HEK293 (cell line): ENCODE measurements at regions not wholly inside any gene's neighbourhood (a gene's known extent, or its start where the extent isn't known, plus 50 kb on each side); places are given as distances from the start of the nearest gene placed in this dataset.

Experiments used
- CTCF ChIA-PET: fragments of 350-600 bp; formaldehyde crosslinking; extraction: SDS; loops from one replicate; lab custom pipeline; 2021; ENCODE audit warnings: antibody characterized with exemption; lab: Yijun Ruan, JAX
- POLR2A ChIA-PET: fragments of 300-600 bp; formaldehyde crosslinking; extraction: SDS; loops from one replicate; lab custom pipeline; 2020; ENCODE audit warnings: antibody characterized with exemption, inconsistent platforms; lab: Yijun Ruan, JAX
- H3K27ac ChIP-seq: fragments of 200-500 bp; sonication (Bioruptor generic); 2 replicates; pipeline ENCODE4 v1.5.1; 2014; ENCODE audit warnings: low read depth, low read length, control low read depth, inconsistent platforms; ENCODE audit errors: extremely low read depth
- H3K36me3 ChIP-seq, 2 experiments: fragments of 200-500 bp in 1 of 2; sonication (Bioruptor generic) in 1 of 2; 1 replicate in 1 of 2; 2 replicates in 1 of 2; pipeline ENCODE4 v1.5.1; 2014 to 2017; ENCODE audit warnings: inconsistent platforms in 2 of 2, low read length in 2 of 2; ENCODE audit not compliant: control insufficient read depth in 2 of 2, insufficient read depth in 1 of 2
- H3K4me1 ChIP-seq: fragments of 200-500 bp; sonication (Bioruptor generic); 2 replicates; pipeline ENCODE4 v1.5.1; 2014; ENCODE audit warnings: mild to moderate bottlenecking, low read length, inconsistent platforms; ENCODE audit not compliant: control insufficient read depth, insufficient read depth
- H3K4me3 ChIP-seq: 2 replicates; pipeline ENCODE4 v1.5.1; 2011; ENCODE audit warnings: low read depth, mild to moderate bottlenecking, control low read depth, low read length, moderate library complexity
- H3K9me3 ChIP-seq: fragments of 200-500 bp; sonication (Bioruptor generic); 2 replicates; pipeline ENCODE4 v1.5.1; 2014; ENCODE audit warnings: low read depth, low read length, inconsistent platforms; ENCODE audit not compliant: control insufficient read depth, insufficient read depth
- GLI4 ChIP-seq: fragments of 450-650 bp; formaldehyde crosslinking; IDR thresholded peaks from 2 replicates; pipeline ENCODE4 v1.5.1; 2016; ENCODE audit warnings: missing biosample characterization, missing genetic modification characterization
- HOXD13 ChIP-seq: sonication (generic); formaldehyde crosslinking; IDR thresholded peaks from 2 replicates; pipeline ENCODE4 v1.8.0; 2022; ENCODE audit warnings: missing genetic modification reagents, borderline replicate concordance
- KLF1 ChIP-seq: fragments of 450-650 bp; formaldehyde crosslinking; IDR thresholded peaks from 2 replicates; pipeline ENCODE4 v1.5.1; 2016; ENCODE audit warnings: missing biosample characterization, missing genetic modification characterization
- KLF10 ChIP-seq: fragments of 450-650 bp; IDR thresholded peaks from 2 replicates; pipeline ENCODE4 v1.5.1; 2018; ENCODE audit warnings: missing biosample characterization, mild to moderate bottlenecking, missing genetic modification characterization
- KLF8 ChIP-seq: fragments of 450-650 bp; formaldehyde crosslinking; IDR thresholded peaks from 2 replicates; pipeline ENCODE4 v1.5.1; 2016; ENCODE audit warnings: missing biosample characterization, missing genetic modification characterization
- SP2 ChIP-seq: fragments of 450-650 bp; formaldehyde crosslinking; IDR thresholded peaks from 2 replicates; pipeline ENCODE4 v1.5.1; 2016; ENCODE audit warnings: missing biosample characterization, missing genetic modification characterization
- TRIM28 ChIP-seq: IDR thresholded peaks from 2 replicates; pipeline ENCODE4 v1.6.1; 2011; ENCODE audit warnings: low read length, control low read depth, borderline replicate concordance
- ZBTB1 ChIP-seq: fragments of 450-650 bp; formaldehyde crosslinking; IDR thresholded peaks from 2 replicates; pipeline ENCODE4 v1.5.1; 2016; ENCODE audit warnings: missing biosample characterization, missing genetic modification characterization
- ZBTB20 ChIP-seq: fragments of 450-650 bp; formaldehyde crosslinking; IDR thresholded peaks from 2 replicates; pipeline ENCODE4 v1.5.1; 2016; ENCODE audit warnings: missing biosample characterization, missing genetic modification characterization
- ZFP69B ChIP-seq: fragments of 450-650 bp; formaldehyde crosslinking; IDR thresholded peaks from 2 replicates; pipeline ENCODE4 v1.5.1; 2016; ENCODE audit warnings: missing biosample characterization, missing genetic modification characterization
- ZNF138 ChIP-seq: fragments of 450-650 bp; formaldehyde crosslinking; IDR thresholded peaks from 2 replicates; pipeline ENCODE4 v1.5.1; 2016; ENCODE audit warnings: missing biosample characterization, missing genetic modification characterization, borderline replicate concordance
- ZNF174 ChIP-seq: fragments of 450-650 bp; formaldehyde crosslinking; IDR thresholded peaks from 2 replicates; pipeline ENCODE4 v1.5.0; 2017; ENCODE audit warnings: missing biosample characterization, mild to moderate bottlenecking, missing genetic modification characterization
- ZNF221 ChIP-seq: fragments of 450-650 bp; formaldehyde crosslinking; IDR thresholded peaks from 2 replicates; pipeline ENCODE4 v1.5.1; 2017; ENCODE audit warnings: missing biosample characterization, missing genetic modification characterization, borderline replicate concordance
- ZNF350 ChIP-seq: fragments of 450-650 bp; formaldehyde crosslinking; IDR thresholded peaks from 2 replicates; pipeline ENCODE4 v1.5.0; 2017; ENCODE audit warnings: missing biosample characterization, mild to moderate bottlenecking, missing genetic modification characterization
- ZNF354C ChIP-seq: fragments of 450-650 bp; formaldehyde crosslinking; IDR thresholded peaks from 2 replicates; pipeline ENCODE4 v1.5.1; 2016; ENCODE audit warnings: missing biosample characterization, missing genetic modification characterization, low read depth, borderline replicate concordance
- ZNF404 ChIP-seq: fragments of 450-650 bp; formaldehyde crosslinking; IDR thresholded peaks from 2 replicates; pipeline ENCODE4 v1.5.1; 2017; ENCODE audit warnings: missing biosample characterization, missing genetic modification characterization
- ZNF426 ChIP-seq: fragments of 450-650 bp; formaldehyde crosslinking; IDR thresholded peaks from 2 replicates; pipeline ENCODE4 v1.5.1; 2017; ENCODE audit warnings: missing biosample characterization, missing genetic modification characterization, mild to moderate bottlenecking, inconsistent platforms, moderate library complexity
- ZNF510 ChIP-seq: fragments of 450-650 bp; formaldehyde crosslinking; IDR thresholded peaks from 2 replicates; pipeline ENCODE4 v1.5.1; 2018; ENCODE audit warnings: mild to moderate bottlenecking, missing genetic modification characterization, missing biosample characterization; ENCODE audit not compliant: insufficient replicate concordance
- TF ChIP-seq, protein P1 (sequence below): fragments of 450-650 bp; formaldehyde crosslinking; IDR thresholded peaks from 2 replicates; pipeline ENCODE4 v1.5.1; 2017; ENCODE audit warnings: missing biosample characterization, missing genetic modification characterization
- TF ChIP-seq, protein P2 (sequence below): fragments of 450-650 bp; formaldehyde crosslinking; IDR thresholded peaks from 2 replicates; pipeline ENCODE4 v1.5.1; 2016; ENCODE audit warnings: missing biosample characterization, missing genetic modification characterization
- TF ChIP-seq, protein P3 (sequence below): fragments of 450-650 bp; formaldehyde crosslinking; IDR thresholded peaks from 2 replicates; pipeline ENCODE4 v1.5.1; 2017; ENCODE audit warnings: missing biosample characterization, missing genetic modification characterization
- TF ChIP-seq, protein P4 (sequence below): IDR thresholded peaks from 2 replicates; pipeline ENCODE4 v1.6.1; 2011; ENCODE audit warnings: mild to moderate bottlenecking, low read depth, low read length, borderline replicate concordance
- TF ChIP-seq, protein P5 (sequence below): fragments of 450-650 bp; formaldehyde crosslinking; IDR thresholded peaks from 2 replicates; pipeline ENCODE4 v1.5.1; 2016; ENCODE audit warnings: missing biosample characterization, missing genetic modification characterization
- TF ChIP-seq, protein P6 (sequence below): fragments of 450-650 bp; formaldehyde crosslinking; IDR thresholded peaks from 2 replicates; pipeline ENCODE4 v1.5.1; 2016; ENCODE audit warnings: missing biosample characterization, missing genetic modification characterization

DNA sequence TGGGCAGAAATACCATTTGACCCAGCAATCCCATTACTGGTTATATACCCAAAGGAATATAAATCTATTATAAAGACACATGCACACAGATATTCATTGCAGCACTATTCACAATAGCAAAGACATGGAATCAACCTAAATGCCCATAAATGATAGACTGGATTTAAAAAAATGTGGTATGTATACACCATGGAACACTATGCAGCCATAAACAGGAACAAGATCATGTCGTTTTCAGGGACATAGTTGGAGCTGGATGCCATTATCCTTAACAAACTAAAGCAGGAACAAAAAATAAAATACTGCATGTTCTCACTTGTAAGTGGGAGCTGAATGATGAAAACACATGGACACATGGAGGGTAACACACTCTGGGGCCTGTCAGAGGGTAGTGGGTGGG lies 335.6 kb downstream of the BTG1 start:
- H3K4me3 ChIP-seq: no peak overlapping the region
- CTCF ChIA-PET: interaction anchor here (0.8 kb wide), 1 partner anchor 248 kb away, joined by 3 read pairs; no protein-coding TSS in a partner anchor
- POLR2A ChIA-PET: no interaction called here
- H3K9me3 ChIP-seq: no peaks in the 10 kb centered on the region
- H3K36me3 ChIP-seq: no peaks in the 10 kb centered on the region
- no peaks in the 10 kb centered on the region for H3K4me1 ChIP-seq
- TF ChIP-seq ZBTB1: no peak
- no peak for TF ChIP-seq KLF10 (tag by site-specific recombination)
- TF ChIP-seq ZNF354C (tag by site-specific recombination): no peak
- no peak for TF ChIP-seq KLF8 (tag by site-specific recombination)
- TF ChIP-seq ZFP69B (tag by site-specific recombination): no peak
- TF ChIP-seq KLF1 (tag by site-specific recombination): no peak
- no peak for TF ChIP-seq GLI4 (tag by site-specific recombination)
- no peak overlapping the region for H3K27ac ChIP-seq

DNA sequence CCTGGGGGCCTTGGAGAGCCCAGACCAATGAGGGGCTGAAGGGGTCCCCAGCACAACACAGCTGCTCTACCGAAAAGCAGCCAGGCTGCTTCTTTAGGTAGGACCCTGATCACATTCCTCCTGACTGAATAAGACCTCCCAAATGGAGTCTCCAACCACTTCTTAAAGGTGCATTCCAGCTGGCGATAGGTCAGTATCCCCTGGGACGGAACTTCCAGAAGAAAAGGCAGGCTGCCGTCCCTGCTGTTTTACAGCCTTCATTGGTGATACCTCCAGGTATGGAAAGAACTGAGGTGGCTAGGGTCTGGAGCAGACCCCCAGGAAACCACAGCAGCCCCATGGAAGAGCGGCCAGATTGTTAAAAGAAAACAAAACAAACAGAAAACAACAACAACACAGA lies 340.6 kb downstream of the BTG1 start:
- ChIA-PET POLR2A (no interaction called here), CTCF (interaction anchor here (1.0 kb wide), 1 partner anchor 423 kb away, joined by 6 read pairs; no protein-coding TSS in a partner anchor)
- Histone ChIP-seq H3K4me1 (no peaks in the 10 kb centered on the region), H3K36me3 (no peaks in the 10 kb centered on the region), H3K4me3 (no peak overlapping the region), H3K27ac (no peak overlapping the region), H3K9me3 (no peaks in the 10 kb centered on the region)
- TF ChIP-seq ZBTB20 (tag by site-specific recombination): no peak
- TF ChIP-seq ZNF350 (tag by site-specific recombination): no peak
- no peak for TF ChIP-seq ZNF138 (tag by site-specific recombination)

DNA sequence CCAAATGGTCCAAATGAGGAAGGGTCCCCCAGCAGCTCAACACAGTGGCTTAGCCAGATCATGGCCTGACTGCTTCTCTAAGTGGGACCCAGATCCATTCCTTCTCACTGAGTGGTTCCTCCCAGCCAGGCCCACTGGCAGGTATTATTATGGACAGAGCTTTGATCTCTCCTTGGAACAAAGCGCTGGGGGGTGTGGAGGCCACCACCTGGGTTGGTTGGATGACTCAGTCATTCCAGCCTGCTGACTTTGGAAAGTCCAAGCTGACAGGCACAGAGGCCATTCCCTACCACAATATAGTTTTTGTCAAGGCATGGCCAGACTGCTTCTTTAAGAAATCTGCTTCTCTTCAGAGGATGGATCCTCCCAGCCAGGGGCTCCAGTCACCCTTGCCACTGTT lies 341.1 kb downstream of the BTG1 start:
- ChIA-PET POLR2A (no interaction called here), CTCF (no interaction called here)
- no peak overlapping the region for H3K27ac ChIP-seq
- no peak overlapping the region for H3K4me3 ChIP-seq
- H3K4me1 ChIP-seq: no peaks in the 10 kb centered on the region
- H3K9me3 ChIP-seq: no peaks in the 10 kb centered on the region
- H3K36me3 ChIP-seq: no peaks in the 10 kb centered on the region
- TF ChIP-seq ZBTB1: no peak
- TF ChIP-seq, protein P1, sequence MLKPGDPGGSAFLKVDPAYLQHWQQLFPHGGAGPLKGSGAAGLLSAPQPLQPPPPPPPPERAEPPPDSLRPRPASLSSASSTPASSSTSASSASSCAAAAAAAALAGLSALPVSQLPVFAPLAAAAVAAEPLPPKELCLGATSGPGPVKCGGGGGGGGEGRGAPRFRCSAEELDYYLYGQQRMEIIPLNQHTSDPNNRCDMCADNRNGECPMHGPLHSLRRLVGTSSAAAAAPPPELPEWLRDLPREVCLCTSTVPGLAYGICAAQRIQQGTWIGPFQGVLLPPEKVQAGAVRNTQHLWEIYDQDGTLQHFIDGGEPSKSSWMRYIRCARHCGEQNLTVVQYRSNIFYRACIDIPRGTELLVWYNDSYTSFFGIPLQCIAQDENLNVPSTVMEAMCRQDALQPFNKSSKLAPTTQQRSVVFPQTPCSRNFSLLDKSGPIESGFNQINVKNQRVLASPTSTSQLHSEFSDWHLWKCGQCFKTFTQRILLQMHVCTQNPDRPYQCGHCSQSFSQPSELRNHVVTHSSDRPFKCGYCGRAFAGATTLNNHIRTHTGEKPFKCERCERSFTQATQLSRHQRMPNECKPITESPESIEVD (tag by site-specific recombination): no peak
- TF ChIP-seq TRIM28: no peak
- TF ChIP-seq ZNF221 (tag by site-specific recombination): no peak
- TF ChIP-seq, protein P2, sequence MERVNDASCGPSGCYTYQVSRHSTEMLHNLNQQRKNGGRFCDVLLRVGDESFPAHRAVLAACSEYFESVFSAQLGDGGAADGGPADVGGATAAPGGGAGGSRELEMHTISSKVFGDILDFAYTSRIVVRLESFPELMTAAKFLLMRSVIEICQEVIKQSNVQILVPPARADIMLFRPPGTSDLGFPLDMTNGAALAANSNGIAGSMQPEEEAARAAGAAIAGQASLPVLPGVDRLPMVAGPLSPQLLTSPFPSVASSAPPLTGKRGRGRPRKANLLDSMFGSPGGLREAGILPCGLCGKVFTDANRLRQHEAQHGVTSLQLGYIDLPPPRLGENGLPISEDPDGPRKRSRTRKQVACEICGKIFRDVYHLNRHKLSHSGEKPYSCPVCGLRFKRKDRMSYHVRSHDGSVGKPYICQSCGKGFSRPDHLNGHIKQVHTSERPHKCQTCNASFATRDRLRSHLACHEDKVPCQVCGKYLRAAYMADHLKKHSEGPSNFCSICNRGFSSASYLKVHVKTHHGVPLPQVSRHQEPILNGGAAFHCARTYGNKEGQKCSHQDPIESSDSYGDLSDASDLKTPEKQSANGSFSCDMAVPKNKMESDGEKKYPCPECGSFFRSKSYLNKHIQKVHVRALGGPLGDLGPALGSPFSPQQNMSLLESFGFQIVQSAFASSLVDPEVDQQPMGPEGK: no peak
- TF ChIP-seq, protein P3, sequence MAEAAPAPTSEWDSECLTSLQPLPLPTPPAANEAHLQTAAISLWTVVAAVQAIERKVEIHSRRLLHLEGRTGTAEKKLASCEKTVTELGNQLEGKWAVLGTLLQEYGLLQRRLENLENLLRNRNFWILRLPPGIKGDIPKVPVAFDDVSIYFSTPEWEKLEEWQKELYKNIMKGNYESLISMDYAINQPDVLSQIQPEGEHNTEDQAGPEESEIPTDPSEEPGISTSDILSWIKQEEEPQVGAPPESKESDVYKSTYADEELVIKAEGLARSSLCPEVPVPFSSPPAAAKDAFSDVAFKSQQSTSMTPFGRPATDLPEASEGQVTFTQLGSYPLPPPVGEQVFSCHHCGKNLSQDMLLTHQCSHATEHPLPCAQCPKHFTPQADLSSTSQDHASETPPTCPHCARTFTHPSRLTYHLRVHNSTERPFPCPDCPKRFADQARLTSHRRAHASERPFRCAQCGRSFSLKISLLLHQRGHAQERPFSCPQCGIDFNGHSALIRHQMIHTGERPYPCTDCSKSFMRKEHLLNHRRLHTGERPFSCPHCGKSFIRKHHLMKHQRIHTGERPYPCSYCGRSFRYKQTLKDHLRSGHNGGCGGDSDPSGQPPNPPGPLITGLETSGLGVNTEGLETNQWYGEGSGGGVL: no peak
- no peak for TF ChIP-seq ZNF404
- no peak for TF ChIP-seq ZNF510 (tag by site-specific recombination)
- no peak for TF ChIP-seq ZNF174 (tag by site-specific recombination)
- no peak for TF ChIP-seq HOXD13 (CRISPR knock-in tag)
- no peak for TF ChIP-seq ZNF426 (tag by site-specific recombination)
- no peak for TF ChIP-seq SP2 (tag by site-specific recombination)
- TF ChIP-seq, protein P4, sequence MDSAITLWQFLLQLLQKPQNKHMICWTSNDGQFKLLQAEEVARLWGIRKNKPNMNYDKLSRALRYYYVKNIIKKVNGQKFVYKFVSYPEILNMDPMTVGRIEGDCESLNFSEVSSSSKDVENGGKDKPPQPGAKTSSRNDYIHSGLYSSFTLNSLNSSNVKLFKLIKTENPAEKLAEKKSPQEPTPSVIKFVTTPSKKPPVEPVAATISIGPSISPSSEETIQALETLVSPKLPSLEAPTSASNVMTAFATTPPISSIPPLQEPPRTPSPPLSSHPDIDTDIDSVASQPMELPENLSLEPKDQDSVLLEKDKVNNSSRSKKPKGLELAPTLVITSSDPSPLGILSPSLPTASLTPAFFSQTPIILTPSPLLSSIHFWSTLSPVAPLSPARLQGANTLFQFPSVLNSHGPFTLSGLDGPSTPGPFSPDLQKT: no peak
- TF ChIP-seq, protein P5, sequence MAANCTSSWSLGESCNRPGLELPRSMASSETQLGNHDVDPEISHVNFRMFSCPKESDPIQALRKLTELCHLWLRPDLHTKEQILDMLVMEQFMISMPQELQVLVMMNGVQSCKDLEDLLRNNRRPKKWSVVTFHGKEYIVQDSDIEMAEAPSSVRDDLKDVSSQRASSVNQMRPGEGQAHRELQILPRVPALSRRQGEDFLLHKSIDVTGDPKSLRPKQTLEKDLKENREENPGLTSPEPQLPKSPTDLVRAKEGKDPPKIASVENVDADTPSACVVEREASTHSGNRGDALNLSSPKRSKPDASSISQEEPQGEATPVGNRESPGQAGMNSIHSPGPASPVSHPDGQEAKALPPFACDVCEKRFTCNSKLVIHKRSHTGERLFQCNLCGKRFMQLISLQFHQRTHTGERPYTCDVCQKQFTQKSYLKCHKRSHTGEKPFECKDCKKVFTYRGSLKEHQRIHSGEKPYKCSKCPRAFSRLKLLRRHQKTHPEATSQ: no peak
- TF ChIP-seq, protein P6, sequence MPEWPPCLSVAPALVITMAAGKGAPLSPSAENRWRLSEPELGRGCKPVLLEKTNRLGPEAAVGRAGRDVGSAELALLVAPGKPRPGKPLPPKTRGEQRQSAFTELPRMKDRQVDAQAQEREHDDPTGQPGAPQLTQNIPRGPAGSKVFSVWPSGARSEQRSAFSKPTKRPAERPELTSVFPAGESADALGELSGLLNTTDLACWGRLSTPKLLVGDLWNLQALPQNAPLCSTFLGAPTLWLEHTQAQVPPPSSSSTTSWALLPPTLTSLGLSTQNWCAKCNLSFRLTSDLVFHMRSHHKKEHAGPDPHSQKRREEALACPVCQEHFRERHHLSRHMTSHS: no peak
